GM12891 (cell line): ENCODE measurements at regions not wholly inside any gene's neighbourhood (a gene's known extent, or its start where the extent isn't known, plus 50 kb on each side); places are given as distances from the start of the nearest gene placed in this dataset.

Source experiments
- PAX5 ChIP-seq: IDR thresholded peaks from 2 replicates; pipeline ENCODE4 v1.6.1; 2011; ENCODE audit warnings: low read length, moderate library complexity, mild to moderate bottlenecking; ENCODE audit not compliant: insufficient read depth, severe bottlenecking
- POLR2A ChIP-seq: IDR thresholded peaks from 2 replicates; pipeline ENCODE4 v1.6.1; 2011; ENCODE audit warnings: low read depth, low read length, control low read depth
- POLR2AphosphoS5 ChIP-seq: IDR thresholded peaks from 2 replicates; pipeline ENCODE4 v1.6.1; 2011; ENCODE audit warnings: low read depth, low read length, control low read depth
- POU2F2 ChIP-seq: IDR thresholded peaks from 2 replicates; pipeline ENCODE4 v1.6.1; 2011; ENCODE audit warnings: low read depth, mild to moderate bottlenecking, control low read depth, low read length, moderate library complexity
- SPI1 ChIP-seq: IDR thresholded peaks from 2 replicates; pipeline ENCODE4 v1.6.1; 2011; ENCODE audit warnings: low read depth, low read length, control low read depth
- TAF1 ChIP-seq: IDR thresholded peaks from 2 replicates; pipeline ENCODE4 v1.6.1; 2011; ENCODE audit warnings: low read depth, low read length, control low read depth

GRCh38 chr4:180101348-180102083 lies 2141.7 kb upstream of the TENM3 start:
- no peak for TF ChIP-seq POLR2AphosphoS5
- no peak for TF ChIP-seq TAF1
- TF ChIP-seq POLR2A = no peak
- no peak for TF ChIP-seq SPI1
- TF ChIP-seq PAX5 = no peak
- no peak for TF ChIP-seq POU2F2
